BE2C (cell line): ENCODE measurements at regions not wholly inside any gene's neighbourhood (a gene's known extent, or its start where the extent isn't known, plus 50 kb on each side); places are given as distances from the start of the nearest gene placed in this dataset.

Experiments
- DNase-seq: peaks from one replicate; pipeline ENCODE4 v3.0.0-alpha.2; 2020
- H3K27me3 ChIP-seq: fragments of 250-450 bp; sonication (Bioruptor Pico); 2 replicates; pipeline ENCODE4 v1.5.1; 2020; ENCODE audit warnings: mild to moderate bottlenecking
- H3K36me3 ChIP-seq: fragments of 250-450 bp; sonication (Bioruptor Pico); 2 replicates; pipeline ENCODE4 v1.5.1; 2020; ENCODE audit warnings: mild to moderate bottlenecking
- H3K4me1 ChIP-seq: fragments of 250-450 bp; sonication (Bioruptor Pico); 2 replicates; pipeline ENCODE4 v1.5.1; 2020
- H3K4me3 ChIP-seq: 2 replicates; pipeline ENCODE4 v1.5.1; 2011; ENCODE audit warnings: low read depth, low read length
- H3K9me3 ChIP-seq: fragments of 250-450 bp; sonication (Bioruptor Pico); 2 replicates; pipeline ENCODE4 v1.5.1; 2020
- CTCF ChIP-seq: IDR thresholded peaks from 2 replicates; pipeline ENCODE4 v1.5.1; 2012; ENCODE audit warnings: mild to moderate bottlenecking, low read depth, low read length

DNA sequence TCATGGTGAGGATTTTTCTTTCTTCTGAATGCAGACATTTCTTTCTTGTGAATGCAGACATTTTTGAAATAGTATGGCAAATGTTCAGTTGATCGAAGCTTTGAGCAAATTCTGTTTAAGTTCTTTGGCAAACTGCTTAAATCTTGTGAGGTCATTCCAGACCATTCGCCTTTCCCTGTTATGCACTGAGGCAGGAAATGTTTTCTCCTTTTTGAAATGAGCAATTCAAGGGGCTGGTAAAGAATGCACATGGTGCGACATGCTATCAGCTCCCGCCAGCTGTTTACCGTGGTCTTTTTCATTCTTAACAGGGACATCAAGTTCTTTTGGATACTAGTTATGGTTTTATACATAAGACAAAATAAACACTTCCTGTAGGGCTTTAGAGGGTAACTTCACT lies 112.0 kb upstream of the CCN2 start:
- Histone ChIP-seq H3K9me3 (no peaks in the 10 kb centered on the region), H3K4me3 (no peak overlapping the region), H3K4me1 (no peaks in the 10 kb centered on the region), H3K27me3 (no peaks in the 10 kb centered on the region), H3K36me3 (no peaks in the 10 kb centered on the region)
- DNase-seq, result no peak
- TF ChIP-seq CTCF, result no peak

GRCh38 chr6:132062626-132063025 lies 111.5 kb upstream of the CCN2 start:
- no peak for TF ChIP-seq CTCF
- Histone ChIP-seq H3K4me3 (no peak overlapping the region), H3K9me3 (no peaks in the 10 kb centered on the region), H3K36me3 (no peaks in the 10 kb centered on the region), H3K27me3 (no peaks in the 10 kb centered on the region), H3K4me1 (no peaks in the 10 kb centered on the region)
- no peak for DNase-seq

GRCh38 chr6:132061381-132061780 lies 110.2 kb upstream of the CCN2 start:
- no peak for DNase-seq
- Histone ChIP-seq H3K4me3 (no peak overlapping the region), H3K27me3 (no peaks in the 10 kb centered on the region), H3K9me3 (no peaks in the 10 kb centered on the region), H3K36me3 (no peaks in the 10 kb centered on the region), H3K4me1 (no peaks in the 10 kb centered on the region)
- no peak for TF ChIP-seq CTCF

- H3K9me3 ChIP-seq, result no peaks in the 10 kb centered on the region
- TF ChIP-seq CTCF, result no peak
- H3K36me3 ChIP-seq, result no peaks in the 10 kb centered on the region
- DNase-seq, result no peak
- no peaks in the 10 kb centered on the region for H3K4me1 ChIP-seq
- no peaks in the 10 kb centered on the region for H3K27me3 ChIP-seq
- H3K4me3 ChIP-seq, result no peak overlapping the region
Measured at GRCh38 chr6:132060591-132060990, 109.4 kb upstream of the CCN2 start.

GRCh38 chr6:132058975-132059374 lies 107.8 kb upstream of the CCN2 start:
- no peak for DNase-seq
- H3K9me3 ChIP-seq, result no peaks in the 10 kb centered on the region
- no peak for TF ChIP-seq CTCF
- H3K4me3 ChIP-seq, result no peak overlapping the region
- no peaks in the 10 kb centered on the region for H3K27me3 ChIP-seq
- no peaks in the 10 kb centered on the region for H3K36me3 ChIP-seq
- no peaks in the 10 kb centered on the region for H3K4me1 ChIP-seq

- DNase-seq, result no peak
Measured at GRCh38 chr6:132054525-132054924, 103.4 kb upstream of the CCN2 start.

More at GRCh38 chr6:132054525-132054924, 103.4 kb upstream of the CCN2 start:
- H3K4me3 ChIP-seq, result no peak overlapping the region
- H3K27me3 ChIP-seq, result no peaks in the 10 kb centered on the region
- H3K9me3 ChIP-seq, result no peaks in the 10 kb centered on the region
- H3K36me3 ChIP-seq, result no peaks in the 10 kb centered on the region
- no peak for TF ChIP-seq CTCF
- no peaks in the 10 kb centered on the region for H3K4me1 ChIP-seq
